SK-N-SH treated with all-trans-retinoic acid at 6 μM for 48 hours (cell line): ENCODE measurements at regions not wholly inside any gene's neighbourhood (a gene's known extent, or its start where the extent isn't known, plus 50 kb on each side); places are given as distances from the start of the nearest gene placed in this dataset.

Experiments
- ATAC-seq: fragments of 200-7000 bp; cut with Tn5 transposase; 3 replicates; pipeline ENCODE4 v1.9.1; 2020; ENCODE audit warnings: mild to moderate bottlenecking, moderate library complexity
- ARNTL ChIP-seq: fragments of 450-650 bp; formaldehyde crosslinking; IDR thresholded peaks from 2 replicates; pipeline ENCODE4 v1.5.0; 2020; ENCODE audit warnings: low read depth, mild to moderate bottlenecking, moderate library complexity, borderline replicate concordance
- BACH2 ChIP-seq: fragments of 250-450 bp; sonication (Bioruptor Pico); IDR thresholded peaks from 2 replicates; pipeline ENCODE4 v1.9.0; 2021; ENCODE audit warnings: mild to moderate bottlenecking, borderline replicate concordance
- CREB5 ChIP-seq: fragments of 250-450 bp; sonication (Bioruptor Pico); IDR thresholded peaks from 2 replicates; pipeline ENCODE4 v1.5.1; 2020; ENCODE audit warnings: low read depth, mild to moderate bottlenecking, moderate library complexity
- CSDC2 ChIP-seq: fragments of 250-450 bp; sonication (Bioruptor Pico); IDR thresholded peaks from 2 replicates; pipeline ENCODE4 v1.5.0; 2020; ENCODE audit warnings: mild to moderate bottlenecking, moderate library complexity
- ESRRG ChIP-seq: fragments of 250-450 bp; sonication (Bioruptor Pico); IDR thresholded peaks from 2 replicates; pipeline ENCODE4 v1.6.1; 2021; ENCODE audit warnings: mild to moderate bottlenecking
- GLIS3 ChIP-seq: fragments of 250-450 bp; sonication (Bioruptor Pico); IDR thresholded peaks from 2 replicates; pipeline ENCODE4 v1.5.0; 2020; ENCODE audit warnings: mild to moderate bottlenecking, moderate library complexity
- ISL1 ChIP-seq: fragments of 250-450 bp; sonication (Bioruptor Pico); IDR thresholded peaks from 2 replicates; pipeline ENCODE4 v2.1.2; 2022; ENCODE audit warnings: mild to moderate bottlenecking, moderate library complexity
- OSR1 ChIP-seq: fragments of 250-450 bp; sonication (Bioruptor Pico); IDR thresholded peaks from 2 replicates; pipeline ENCODE4 v1.8.0; 2022; ENCODE audit warnings: moderate library complexity, mild to moderate bottlenecking, inconsistent platforms
- POU6F1 ChIP-seq: fragments of 250-450 bp; sonication (Bioruptor Pico); IDR thresholded peaks from 2 replicates; pipeline ENCODE4 v1.8.0; 2021; ENCODE audit warnings: low read depth, mild to moderate bottlenecking, moderate library complexity, borderline replicate concordance
- RARB ChIP-seq: fragments of 250-450 bp; sonication (Bioruptor Pico); IDR thresholded peaks from 2 replicates; pipeline ENCODE4 v1.8.0; 2021; ENCODE audit warnings: mild to moderate bottlenecking, moderate library complexity
- SNAI2 ChIP-seq: fragments of 250-450 bp; sonication (Bioruptor Pico); IDR thresholded peaks from 2 replicates; pipeline ENCODE4 v1.5.0; 2020; ENCODE audit warnings: mild to moderate bottlenecking, moderate library complexity
- TOX ChIP-seq: fragments of 250-450 bp; sonication (Bioruptor Pico); IDR thresholded peaks from 2 replicates; pipeline ENCODE4 v1.8.0; 2021; ENCODE audit warnings: mild to moderate bottlenecking, moderate library complexity, borderline replicate concordance
- TSHZ2 ChIP-seq: fragments of 250-450 bp; sonication (Bioruptor Pico); IDR thresholded peaks from 2 replicates; pipeline ENCODE4 v1.5.0; 2020; ENCODE audit warnings: mild to moderate bottlenecking, moderate library complexity
- ZC3H10 ChIP-seq: fragments of 250-450 bp; sonication (Bioruptor Pico); IDR thresholded peaks from 2 replicates; pipeline ENCODE4 v1.5.1; 2021; ENCODE audit warnings: mild to moderate bottlenecking, moderate library complexity
- ZFP3 ChIP-seq: fragments of 250-450 bp; sonication (Bioruptor Pico); IDR thresholded peaks from 2 replicates; pipeline ENCODE4 v1.5.0; 2020; ENCODE audit warnings: mild to moderate bottlenecking, moderate library complexity
- ZFP30 ChIP-seq: fragments of 450-650 bp; formaldehyde crosslinking; IDR thresholded peaks from 2 replicates; pipeline ENCODE4 v1.5.0; 2022; ENCODE audit warnings: mild to moderate bottlenecking, moderate library complexity
- ZNF565 ChIP-seq: fragments of 450-650 bp; formaldehyde crosslinking; conservative IDR thresholded peaks from 2 replicates; pipeline ENCODE4 v1.5.0; 2020; ENCODE audit warnings: low read depth, mild to moderate bottlenecking, moderate library complexity
- ZNF70 ChIP-seq: fragments of 450-650 bp; formaldehyde crosslinking; IDR thresholded peaks from 2 replicates; pipeline ENCODE4 v1.5.0; 2020; ENCODE audit warnings: mild to moderate bottlenecking, moderate library complexity
- ZNF8 ChIP-seq: fragments of 450-650 bp; formaldehyde crosslinking; IDR thresholded peaks from 2 replicates; pipeline ENCODE4 v1.5.0; 2020; ENCODE audit warnings: mild to moderate bottlenecking, moderate library complexity
- TF ChIP-seq, protein P1 (sequence below): fragments of 250-450 bp; sonication (Bioruptor Pico); IDR thresholded peaks from 2 replicates; pipeline ENCODE4 v1.5.1; 2021; ENCODE audit warnings: mild to moderate bottlenecking, moderate library complexity
- TF ChIP-seq, protein P2 (sequence below): fragments of 250-450 bp; sonication (Bioruptor Pico); IDR thresholded peaks from 2 replicates; pipeline ENCODE4 v1.8.0; 2020; ENCODE audit warnings: mild to moderate bottlenecking, moderate library complexity, borderline replicate concordance

GRCh38 chr3:175885231-175885766, 1026.2 kb downstream of the NAALADL2 start:
- TF ChIP-seq TOX (CRISPR knock-in tag) = no peak
- no peak for TF ChIP-seq BACH2
- no peak for TF ChIP-seq CSDC2 (CRISPR knock-in tag)
- TF ChIP-seq ESRRG (CRISPR knock-in tag) = no peak
- no peak for TF ChIP-seq ISL1 (CRISPR knock-in tag)
- no peak for TF ChIP-seq ZFP30
- no peak for TF ChIP-seq CREB5
- no peak for TF ChIP-seq GLIS3 (CRISPR knock-in tag)
- TF ChIP-seq TSHZ2 (CRISPR knock-in tag) = no peak
- no peak for TF ChIP-seq ZNF8 (CRISPR knock-in tag)
- no peak for TF ChIP-seq ZC3H10 (CRISPR knock-in tag)
- no peak for TF ChIP-seq ZNF70 (CRISPR knock-in tag)
- no peak for ATAC-seq

DNA sequence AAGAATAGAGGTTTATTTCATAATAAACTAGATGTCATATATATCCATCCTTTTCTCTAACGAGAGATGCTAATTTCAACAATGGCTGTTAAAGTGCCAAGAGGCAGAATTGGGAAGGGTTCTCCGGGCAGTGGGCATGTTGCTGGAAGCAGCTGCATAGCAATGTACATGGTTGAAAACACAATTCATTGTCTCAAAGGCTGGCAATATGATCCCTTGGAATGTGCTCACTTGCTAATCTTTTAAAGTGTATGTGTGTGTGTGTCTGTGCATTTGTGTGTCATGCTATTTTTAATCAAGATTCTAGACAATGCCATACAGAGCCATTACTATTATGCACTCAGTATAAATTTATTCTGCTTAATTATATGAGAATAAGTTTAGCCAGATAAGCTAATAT, 1020.3 kb downstream of the NAALADL2 start:
- TF ChIP-seq CREB5 = no peak
- no peak for TF ChIP-seq BACH2
- TF ChIP-seq, protein P1, sequence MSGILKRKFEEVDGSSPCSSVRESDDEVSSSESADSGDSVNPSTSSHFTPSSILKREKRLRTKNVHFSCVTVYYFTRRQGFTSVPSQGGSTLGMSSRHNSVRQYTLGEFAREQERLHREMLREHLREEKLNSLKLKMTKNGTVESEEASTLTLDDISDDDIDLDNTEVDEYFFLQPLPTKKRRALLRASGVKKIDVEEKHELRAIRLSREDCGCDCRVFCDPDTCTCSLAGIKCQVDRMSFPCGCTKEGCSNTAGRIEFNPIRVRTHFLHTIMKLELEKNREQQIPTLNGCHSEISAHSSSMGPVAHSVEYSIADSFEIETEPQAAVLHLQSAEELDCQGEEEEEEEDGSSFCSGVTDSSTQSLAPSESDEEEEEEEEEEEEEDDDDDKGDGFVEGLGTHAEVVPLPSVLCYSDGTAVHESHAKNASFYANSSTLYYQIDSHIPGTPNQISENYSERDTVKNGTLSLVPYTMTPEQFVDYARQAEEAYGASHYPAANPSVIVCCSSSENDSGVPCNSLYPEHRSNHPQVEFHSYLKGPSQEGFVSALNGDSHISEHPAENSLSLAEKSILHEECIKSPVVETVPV (CRISPR knock-in tag) = no peak
- no peak for TF ChIP-seq ZNF565 (CRISPR knock-in tag)
- TF ChIP-seq, all 23 proteins: peak for 0
- no peak for ATAC-seq

DNA sequence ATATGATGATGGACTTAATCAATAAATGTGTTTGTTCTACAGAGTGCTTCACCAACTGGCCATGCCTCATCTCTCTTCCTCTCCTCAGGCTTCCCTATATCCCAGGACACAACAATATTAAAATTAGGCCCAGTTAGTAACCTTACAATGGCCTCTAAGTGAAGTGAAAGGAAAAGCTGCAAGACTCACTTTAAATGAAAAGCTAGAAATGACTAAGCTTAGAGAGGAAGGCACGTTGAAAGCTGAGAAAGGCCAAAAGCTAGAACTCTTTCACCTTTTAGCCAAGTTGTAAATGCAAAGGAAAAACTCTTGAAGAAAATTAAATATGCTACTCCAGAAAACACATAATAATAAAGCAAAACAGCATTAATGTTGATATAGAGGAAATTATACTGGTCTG, 1010.3 kb downstream of the NAALADL2 start:
- ATAC-seq = no peak
- TF ChIP-seq RARB (CRISPR knock-in tag) (no peak), SNAI2 (no peak), POU6F1 (no peak), CSDC2 (CRISPR knock-in tag) (no peak), TSHZ2 (CRISPR knock-in tag) (no peak), OSR1 (CRISPR knock-in tag) (no peak), ZNF70 (CRISPR knock-in tag) (no peak), ZFP3 (CRISPR knock-in tag) (no peak), ARNTL (no peak), CREB5 (no peak), GLIS3 (CRISPR knock-in tag) (no peak)
- TF ChIP-seq, protein P1 (CRISPR knock-in tag) = no peak
- TF ChIP-seq, protein P2, sequence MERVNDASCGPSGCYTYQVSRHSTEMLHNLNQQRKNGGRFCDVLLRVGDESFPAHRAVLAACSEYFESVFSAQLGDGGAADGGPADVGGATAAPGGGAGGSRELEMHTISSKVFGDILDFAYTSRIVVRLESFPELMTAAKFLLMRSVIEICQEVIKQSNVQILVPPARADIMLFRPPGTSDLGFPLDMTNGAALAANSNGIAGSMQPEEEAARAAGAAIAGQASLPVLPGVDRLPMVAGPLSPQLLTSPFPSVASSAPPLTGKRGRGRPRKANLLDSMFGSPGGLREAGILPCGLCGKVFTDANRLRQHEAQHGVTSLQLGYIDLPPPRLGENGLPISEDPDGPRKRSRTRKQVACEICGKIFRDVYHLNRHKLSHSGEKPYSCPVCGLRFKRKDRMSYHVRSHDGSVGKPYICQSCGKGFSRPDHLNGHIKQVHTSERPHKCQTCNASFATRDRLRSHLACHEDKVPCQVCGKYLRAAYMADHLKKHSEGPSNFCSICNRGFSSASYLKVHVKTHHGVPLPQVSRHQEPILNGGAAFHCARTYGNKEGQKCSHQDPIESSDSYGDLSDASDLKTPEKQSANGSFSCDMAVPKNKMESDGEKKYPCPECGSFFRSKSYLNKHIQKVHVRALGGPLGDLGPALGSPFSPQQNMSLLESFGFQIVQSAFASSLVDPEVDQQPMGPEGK (CRISPR knock-in tag) = no peak
